Endodermal cell (in vitro differentiated cells): ENCODE measurements at regions not wholly inside any gene's neighbourhood (a gene's known extent, or its start where the extent isn't known, plus 50 kb on each side); places are given as distances from the start of the nearest gene placed in this dataset.
"Not testable (repeated sequence)": the region's sequence is repeated elsewhere in the genome, so short reads cannot be mapped to it uniquely, and the experiment has no call there.

Experiments
- DNase-seq: peaks from one replicate; pipeline ENCODE4 v3.0.0-alpha.2; 2017
- H3K27ac ChIP-seq: 2 replicates; pipeline ENCODE4 v1.5.1; 2013; ENCODE audit warnings: mild to moderate bottlenecking, low read depth, low read length, moderate library complexity
- H3K27me3 ChIP-seq: 2 replicates; pipeline ENCODE4 v1.6.1; 2013; ENCODE audit warnings: mild to moderate bottlenecking, low read length, moderate library complexity; ENCODE audit not compliant: insufficient read depth, control insufficient read depth, poor library complexity, severe bottlenecking
- H3K36me3 ChIP-seq: 2 replicates; pipeline ENCODE4 v1.7.0; 2013; ENCODE audit warnings: mild to moderate bottlenecking, low read length, moderate library complexity; ENCODE audit not compliant: control insufficient read depth, insufficient read depth
- H3K4me1 ChIP-seq: one replicate; pipeline ENCODE4 v1.7.0; 2013; ENCODE audit warnings: low read length; ENCODE audit not compliant: control insufficient read depth, insufficient read depth
- H3K4me3 ChIP-seq: 2 replicates; pipeline ENCODE4 v1.5.1; 2013; ENCODE audit warnings: mild to moderate bottlenecking, low read length, moderate library complexity
- H3K9ac ChIP-seq: 2 replicates; pipeline ENCODE4 v1.6.1; 2013; ENCODE audit warnings: mild to moderate bottlenecking, low read length, moderate library complexity; ENCODE audit not compliant: poor library complexity, severe bottlenecking; ENCODE audit errors: extremely low read depth
- H3K9me3 ChIP-seq: 2 replicates; pipeline ENCODE4 v1.6.1; 2013; ENCODE audit warnings: mild to moderate bottlenecking, low read length, moderate library complexity; ENCODE audit not compliant: control insufficient read depth
- H3K27ac Mint-ChIP-seq: 2 replicates; pipeline ENCODE4 v1.8.0; 2020; ENCODE audit warnings: mixed read lengths
- H3K27me3 Mint-ChIP-seq: 2 replicates; pipeline ENCODE4 v1.8.0; 2021; ENCODE audit warnings: mild to moderate bottlenecking, mixed read lengths; ENCODE audit not compliant: insufficient read depth
- H3K36me3 Mint-ChIP-seq: 2 replicates; pipeline ENCODE4 v1.8.0; 2020; ENCODE audit warnings: low read depth, mixed read lengths
- H3K4me1 Mint-ChIP-seq: 2 replicates; pipeline ENCODE4 v1.8.0; 2020; ENCODE audit warnings: mixed read lengths
- H3K4me3 Mint-ChIP-seq: 2 replicates; pipeline ENCODE4 v1.8.0; 2020; ENCODE audit warnings: mild to moderate bottlenecking, moderate library complexity, mixed read lengths
- H3K9me3 Mint-ChIP-seq: 2 replicates; pipeline ENCODE4 v1.8.0; 2020; ENCODE audit warnings: mild to moderate bottlenecking, mixed read lengths
- CTCF ChIP-seq: fragments of 200-600 bp; sonication (generic); conservative IDR thresholded peaks from 2 replicates; pipeline ENCODE4 v1.5.0; 2021; ENCODE audit warnings: antibody characterized with exemption, mild to moderate bottlenecking
- WGBS, 2 experiments: methylation state at CpG; one replicate each; pipeline versions ENCODE4 v1.1.5 to v1.1.7; 2013; ENCODE audit warnings: missing lambda C conversion rate in 2 of 2, mixed read lengths in 1 of 2; ENCODE audit not compliant: insufficient coverage in 1 of 2, insufficient read length in 1 of 2; 5-methylcytosine and 5-hydroxymethylcytosine counted together

GRCh38 chr4:158350161-158350560 lies 139.9 kb downstream of the TMEM144 start:
- Histone ChIP-seq H3K27ac (no peak overlapping the region), H3K27me3 (no peaks in the 10 kb centered on the region), H3K4me1 (no peaks in the 10 kb centered on the region), H3K4me3 (no peak overlapping the region), H3K9ac (no peak overlapping the region), H3K36me3 (no peaks in the 10 kb centered on the region), H3K9me3 (no peaks in the 10 kb centered on the region)
- no peaks in the 10 kb centered on the region for H3K9me3 Mint-ChIP-seq
- H3K36me3 Mint-ChIP-seq: no peaks in the 10 kb centered on the region
- H3K27me3 Mint-ChIP-seq: no peaks in the 10 kb centered on the region
- H3K27ac Mint-ChIP-seq: no peak overlapping the region
- WGBS, 2 experiments: 80% methylated on average over 1 of the region's 1 CpG; no CpG with 5 or more reads in 1 of the 2 experiments
- DNase-seq: no peak
- no peaks in the 10 kb centered on the region for H3K4me1 Mint-ChIP-seq
- H3K4me3 Mint-ChIP-seq: no peak overlapping the region
- no peak for TF ChIP-seq CTCF

GRCh38 chr4:158353541-158354304 lies 143.4 kb downstream of the TMEM144 start:
- H3K36me3 ChIP-seq: no peaks in the 10 kb centered on the region
- 85 to 100% methylated on average over 2 to 3 of the region's 4 CpGs for WGBS, 2 experiments
- H3K4me3 ChIP-seq: no peak overlapping the region
- no peaks in the 10 kb centered on the region for H3K9me3 ChIP-seq
- TF ChIP-seq CTCF: no peak
- Mint-ChIP-seq H3K27me3 (no peaks in the 10 kb centered on the region), H3K4me1 (no peaks in the 10 kb centered on the region), H3K27ac (no peak overlapping the region), H3K36me3 (no peaks in the 10 kb centered on the region), H3K9me3 (peaks cover 5% of the 10 kb centered on the region), H3K4me3 (no peak overlapping the region)
- no peak for DNase-seq
- no peak overlapping the region for H3K9ac ChIP-seq
- no peaks in the 10 kb centered on the region for H3K4me1 ChIP-seq
- H3K27ac ChIP-seq: no peak overlapping the region
- H3K27me3 ChIP-seq: no peaks in the 10 kb centered on the region

GRCh38 chr4:158356301-158356700 lies 146.0 kb downstream of the TMEM144 start:
- peaks cover 5% of the 10 kb centered on the region for H3K9me3 Mint-ChIP-seq
- H3K4me1 Mint-ChIP-seq: no peaks in the 10 kb centered on the region
- peaks cover 2% of the 10 kb centered on the region for H3K27me3 Mint-ChIP-seq
- H3K27ac Mint-ChIP-seq: no peak overlapping the region
- Histone ChIP-seq H3K36me3 (no peaks in the 10 kb centered on the region), H3K4me3 (no peak overlapping the region), H3K9me3 (no peaks in the 10 kb centered on the region), H3K4me1 (no peaks in the 10 kb centered on the region), H3K27ac (no peak overlapping the region), H3K27me3 (no peaks in the 10 kb centered on the region), H3K9ac (no peak overlapping the region)
- no peak for DNase-seq
- H3K36me3 Mint-ChIP-seq: no peaks in the 10 kb centered on the region
- 91 to 96% methylated on average over 5 to 8 of the region's 8 CpGs for WGBS, 2 experiments
- no peak for TF ChIP-seq CTCF
- no peak overlapping the region for H3K4me3 Mint-ChIP-seq

- not testable (repeated sequence) for H3K27ac Mint-ChIP-seq, H3K4me3 Mint-ChIP-seq, H3K4me3 ChIP-seq, H3K9me3 ChIP-seq, DNase-seq, H3K36me3 ChIP-seq, H3K36me3 Mint-ChIP-seq, H3K4me1 Mint-ChIP-seq, H3K9ac ChIP-seq, H3K27me3 ChIP-seq, H3K27me3 Mint-ChIP-seq, H3K27ac ChIP-seq, H3K4me1 ChIP-seq
- H3K9me3 Mint-ChIP-seq: peaks cover 35% of the 10 kb centered on the region
- WGBS, 2 experiments: 88 to 92% methylated on average over 6 to 9 of the region's 9 CpGs
Observed at GRCh38 chr4:158367932-158368441, 153.7 kb upstream of the RXFP1 start.
